Liver (tissue), 7 donors: ENCODE measurements at regions not wholly inside any gene's neighbourhood (a gene's known extent, or its start where the extent isn't known, plus 50 kb on each side); places are given as distances from the start of the nearest gene placed in this dataset.

Source experiments
- DNase-seq: peaks from one replicate; pipeline ENCODE4 v3.0.0-alpha.2; 2017; ENCODE audit warnings: low spot score
- H3K27ac ChIP-seq, 2 donors: one replicate each; pipeline ENCODE4 v1.7.0; 2013; ENCODE audit warnings: inconsistent platforms in 2 of 2, low read length in 2 of 2, control low read depth in 1 of 2, low read depth in 1 of 2, mild to moderate bottlenecking in 1 of 2
- H3K27me3 ChIP-seq, 4 donors: one replicate each; pipeline versions ENCODE4 v1.6.1 to v1.7.0; 2013; ENCODE audit warnings: low read length in 3 of 4, inconsistent platforms in 1 of 4, mild to moderate bottlenecking in 1 of 4, moderate library complexity in 1 of 4; ENCODE audit not compliant: control insufficient read depth in 4 of 4, insufficient read depth in 4 of 4
- H3K36me3 ChIP-seq, 4 donors: one replicate each; pipeline versions ENCODE4 v1.6.1 to v1.7.0; 2013; ENCODE audit warnings: low read length in 3 of 4, mild to moderate bottlenecking in 3 of 4, low read depth in 1 of 4, moderate library complexity in 1 of 4; ENCODE audit not compliant: control insufficient read depth in 4 of 4, insufficient read depth in 3 of 4
- H3K4me1 ChIP-seq, 4 donors: one replicate each; pipeline versions ENCODE4 v1.6.1 to v1.7.0; 2013; ENCODE audit warnings: low read length in 3 of 4, mild to moderate bottlenecking in 3 of 4, moderate library complexity in 1 of 4; ENCODE audit not compliant: control insufficient read depth in 4 of 4, insufficient read depth in 4 of 4
- H3K4me3 ChIP-seq, 3 donors: one replicate each; pipeline versions ENCODE4 v1.6.1 to v1.7.0; 2013; ENCODE audit warnings: low read length in 3 of 3, control low read depth in 1 of 3, low read depth in 1 of 3, mild to moderate bottlenecking in 1 of 3
- H3K9ac ChIP-seq, 2 donors: one replicate each; pipeline ENCODE4 v1.7.0; 2013; ENCODE audit warnings: low read length in 2 of 2, mild to moderate bottlenecking in 2 of 2, moderate library complexity in 2 of 2, control low read depth in 1 of 2, low read depth in 1 of 2
- H3K9me3 ChIP-seq, 4 donors: one replicate each; pipeline versions ENCODE4 v1.6.1 to v1.7.0; 2013; ENCODE audit warnings: low read length in 3 of 4; ENCODE audit not compliant: control insufficient read depth in 4 of 4
- FOXA1 ChIP-seq: IDR thresholded peaks from 2 replicates; pipeline ENCODE4 v1.6.1; 2016; ENCODE audit warnings: antibody characterized with exemption
- HNF4A ChIP-seq, 2 donors: conservative IDR thresholded peaks; 2 replicates each; pipeline ENCODE4 v1.6.1; 2016; ENCODE audit warnings: antibody characterized with exemption in 2 of 2, mild to moderate bottlenecking in 2 of 2
- HNF4G ChIP-seq: IDR thresholded peaks from 2 replicates; pipeline ENCODE4 v1.6.1; 2016; ENCODE audit warnings: antibody characterized with exemption
- JUND ChIP-seq, 2 donors: IDR thresholded peaks; 2 replicates each; pipeline ENCODE4 v1.6.1; 2016; ENCODE audit warnings: antibody characterized with exemption in 2 of 2
- RXRA ChIP-seq, 2 donors: IDR thresholded peaks; 2 replicates each; pipeline ENCODE4 v1.6.1; 2017 to 2018; ENCODE audit warnings: antibody characterized with exemption in 2 of 2, mild to moderate bottlenecking in 1 of 2
- SP1 ChIP-seq: IDR thresholded peaks from 2 replicates; pipeline ENCODE4 v1.6.1; 2018; ENCODE audit warnings: antibody characterized with exemption, mild to moderate bottlenecking
- TAF1 ChIP-seq: conservative IDR thresholded peaks from 2 replicates; pipeline ENCODE4 v1.6.1; 2016; ENCODE audit warnings: antibody characterized with exemption, mild to moderate bottlenecking
- WGBS: extraction: QIAGEN DNeasy Blood & Tissue Kit; methylation state at CpG from one replicate; pipeline ENCODE4 v1.1.7; 2013; 5-methylcytosine and 5-hydroxymethylcytosine counted together
- TF ChIP-seq, protein P1 (sequence below): IDR thresholded peaks from 2 replicates; pipeline ENCODE4 v1.6.1; 2016; ENCODE audit warnings: antibody characterized with exemption, mild to moderate bottlenecking
- donor health status: healthy.
- donor health status: healthy.
- donor health status: healthy.
- donor health status: healthy.

DNA sequence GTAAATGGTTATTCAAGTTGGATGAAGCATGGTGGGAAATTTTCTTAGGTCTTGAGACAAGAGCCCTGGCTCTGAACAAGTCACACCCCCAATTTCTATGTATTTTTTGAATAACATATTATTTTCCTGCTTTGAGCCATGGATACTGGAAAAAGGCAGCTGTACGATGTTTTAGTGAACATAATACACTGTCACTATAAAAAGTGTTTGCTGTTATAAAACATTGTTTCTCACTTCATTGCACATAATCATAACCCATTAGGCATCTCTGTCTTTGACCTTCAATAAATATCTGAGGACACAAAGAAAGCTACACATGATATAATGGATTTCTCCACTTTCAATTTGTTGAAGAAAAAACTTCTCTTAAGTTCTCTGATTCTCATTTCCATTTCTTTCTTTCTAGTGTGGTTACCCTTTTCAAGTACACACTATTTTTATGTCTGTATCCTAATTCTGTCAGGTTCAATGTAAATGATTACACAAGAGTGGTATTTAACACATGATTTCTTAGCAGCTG is 283.9 kb upstream of the SP8 start:
- 86% methylated on average over 1 of the region's 1 CpG for WGBS
- peaks cover 0 to 7% (median 0%) of the 10 kb centered on the region in 4 donors for H3K27me3 ChIP-seq
- H3K27ac ChIP-seq = no peak overlapping the region
- no peaks in the 10 kb centered on the region for H3K36me3 ChIP-seq
- TF ChIP-seq, protein P1, sequence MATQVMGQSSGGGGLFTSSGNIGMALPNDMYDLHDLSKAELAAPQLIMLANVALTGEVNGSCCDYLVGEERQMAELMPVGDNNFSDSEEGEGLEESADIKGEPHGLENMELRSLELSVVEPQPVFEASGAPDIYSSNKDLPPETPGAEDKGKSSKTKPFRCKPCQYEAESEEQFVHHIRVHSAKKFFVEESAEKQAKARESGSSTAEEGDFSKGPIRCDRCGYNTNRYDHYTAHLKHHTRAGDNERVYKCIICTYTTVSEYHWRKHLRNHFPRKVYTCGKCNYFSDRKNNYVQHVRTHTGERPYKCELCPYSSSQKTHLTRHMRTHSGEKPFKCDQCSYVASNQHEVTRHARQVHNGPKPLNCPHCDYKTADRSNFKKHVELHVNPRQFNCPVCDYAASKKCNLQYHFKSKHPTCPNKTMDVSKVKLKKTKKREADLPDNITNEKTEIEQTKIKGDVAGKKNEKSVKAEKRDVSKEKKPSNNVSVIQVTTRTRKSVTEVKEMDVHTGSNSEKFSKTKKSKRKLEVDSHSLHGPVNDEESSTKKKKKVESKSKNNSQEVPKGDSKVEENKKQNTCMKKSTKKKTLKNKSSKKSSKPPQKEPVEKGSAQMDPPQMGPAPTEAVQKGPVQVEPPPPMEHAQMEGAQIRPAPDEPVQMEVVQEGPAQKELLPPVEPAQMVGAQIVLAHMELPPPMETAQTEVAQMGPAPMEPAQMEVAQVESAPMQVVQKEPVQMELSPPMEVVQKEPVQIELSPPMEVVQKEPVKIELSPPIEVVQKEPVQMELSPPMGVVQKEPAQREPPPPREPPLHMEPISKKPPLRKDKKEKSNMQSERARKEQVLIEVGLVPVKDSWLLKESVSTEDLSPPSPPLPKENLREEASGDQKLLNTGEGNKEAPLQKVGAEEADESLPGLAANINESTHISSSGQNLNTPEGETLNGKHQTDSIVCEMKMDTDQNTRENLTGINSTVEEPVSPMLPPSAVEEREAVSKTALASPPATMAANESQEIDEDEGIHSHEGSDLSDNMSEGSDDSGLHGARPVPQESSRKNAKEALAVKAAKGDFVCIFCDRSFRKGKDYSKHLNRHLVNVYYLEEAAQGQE = no peak
- TF ChIP-seq RXRA (IDR thresholded peaks at IDR 0.05) (no peak), FOXA1 (no peak), TAF1 (no peak), HNF4A (conservative IDR thresholded peaks at IDR 0.05) (no peak)
- H3K9me3 ChIP-seq = no peaks in the 10 kb centered on the region
- no peak overlapping the region for H3K4me3 ChIP-seq
- H3K4me1 ChIP-seq = no peaks in the 10 kb centered on the region
- DNase-seq = no peak
- H3K9ac ChIP-seq = no peak overlapping the region

DNA sequence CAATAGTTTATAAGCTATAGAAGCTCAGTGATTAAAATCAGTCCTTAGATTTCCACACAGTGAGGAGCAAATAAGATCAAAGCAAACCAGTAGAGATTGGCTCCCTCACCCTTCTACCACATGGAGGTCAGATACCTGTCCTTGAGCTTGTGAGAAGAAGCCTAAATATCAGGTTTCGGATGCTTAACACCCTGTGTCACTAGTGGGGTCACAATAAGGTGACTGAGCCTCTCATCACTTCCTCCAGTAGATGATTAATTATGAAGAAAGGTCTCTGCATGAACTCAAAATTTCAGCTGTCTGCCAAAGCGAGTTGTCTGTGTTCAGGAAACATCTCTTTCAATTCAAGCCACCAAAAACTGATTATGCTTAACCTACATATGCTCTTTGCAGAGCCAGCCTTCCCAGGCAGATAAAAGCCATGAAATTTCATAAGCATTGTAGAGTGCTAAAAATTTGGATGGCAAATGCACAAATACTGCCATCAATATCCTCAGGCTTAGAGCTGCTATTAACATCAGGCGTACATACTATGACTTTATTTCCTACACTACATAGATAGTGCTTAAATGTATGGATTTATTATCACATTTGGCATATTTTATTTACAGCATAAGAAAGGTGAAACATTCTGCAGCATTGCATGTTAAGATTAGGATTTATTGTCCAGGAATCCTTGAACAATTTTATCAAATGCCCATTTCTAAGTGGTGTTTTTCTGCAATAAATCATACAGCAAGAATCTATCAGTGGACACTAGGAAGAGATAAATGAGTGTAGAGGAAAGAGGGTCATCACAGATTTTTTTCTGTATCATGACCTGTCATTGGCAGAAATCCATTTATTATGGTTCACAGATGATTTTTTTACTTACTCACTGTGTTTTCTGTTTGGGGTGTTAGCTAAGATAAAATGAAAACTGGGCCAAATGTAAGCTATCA is 285.1 kb upstream of the SP8 start:
- Histone ChIP-seq H3K9me3 (no peaks in the 10 kb centered on the region), H3K36me3 (no peaks in the 10 kb centered on the region), H3K27ac (no peak overlapping the region), H3K27me3 (peaks cover 0 to 7% (median 0%) of the 10 kb centered on the region in 4 donors), H3K9ac (no peak overlapping the region), H3K4me3 (no peak overlapping the region), H3K4me1 (no peaks in the 10 kb centered on the region)
- TF ChIP-seq HNF4G = no peak
- no peak for TF ChIP-seq JUND (IDR thresholded peaks at IDR 0.05)
- TF ChIP-seq, protein P1 = no peak
- no peak for TF ChIP-seq SP1
- WGBS = 69% methylated on average over 3 of the region's 3 CpGs
- no peak for DNase-seq

DNA sequence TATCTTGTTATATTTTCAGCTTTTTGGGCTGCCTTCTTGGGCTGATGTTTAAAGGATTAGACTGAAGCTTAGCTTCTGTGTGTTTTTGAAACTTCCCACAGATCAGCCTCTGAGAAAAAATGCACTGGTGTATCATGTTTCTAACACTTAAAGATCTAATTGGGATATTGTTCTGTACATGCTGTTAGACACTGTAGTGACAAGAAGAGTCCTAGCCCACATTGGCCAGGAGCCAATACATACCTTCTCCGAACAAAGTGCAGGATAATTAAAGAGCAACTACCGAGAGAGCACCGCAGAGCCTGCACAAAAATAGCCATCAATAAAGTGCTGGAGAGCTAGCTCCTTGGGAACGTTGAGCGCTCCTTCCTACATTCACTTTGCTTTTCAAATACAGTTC is 289.4 kb upstream of the SP8 start:
- WGBS = 33% methylated on average over 5 of the region's 5 CpGs
- no peak overlapping the region for H3K27ac ChIP-seq

More for the DNA sequence above, 289.4 kb upstream of the SP8 start:
- H3K9me3 ChIP-seq = peaks cover 0 to 2% (median 0%) of the 10 kb centered on the region in 4 donors
- DNase-seq = no peak
- H3K4me1 ChIP-seq = no peaks in the 10 kb centered on the region
- no peak for TF ChIP-seq HNF4A (conservative IDR thresholded peaks at IDR 0.05)
- no peak for TF ChIP-seq SP1
- no peak overlapping the region for H3K4me3 ChIP-seq
- H3K36me3 ChIP-seq = no peaks in the 10 kb centered on the region
- H3K27me3 ChIP-seq = peaks cover 0 to 4% (median 0%) of the 10 kb centered on the region in 4 donors
- H3K9ac ChIP-seq = no peak overlapping the region
